B cell (primary cell): ENCODE measurements at regions not wholly inside any gene's neighbourhood (a gene's known extent, or its start where the extent isn't known, plus 50 kb on each side); places are given as distances from the start of the nearest gene placed in this dataset.

Experiments used
- CTCF ChIP-seq: fragments of 200-600 bp; IDR thresholded peaks from one replicate; pipeline ENCODE4 v1.8.0; 2022; ENCODE audit warnings: antibody characterized with exemption, mild to moderate bottlenecking
- EZH2 ChIP-seq: IDR thresholded peaks from 2 replicates; pipeline ENCODE4 v1.6.1; 2012; ENCODE audit warnings: borderline replicate concordance, low read depth, mild to moderate bottlenecking, moderate library complexity, low read length; ENCODE audit not compliant: insufficient read depth, poor library complexity, severe bottlenecking

- TF ChIP-seq CTCF (no peak), EZH2 (no peak)
These were observed 233.8 kb downstream of the TTLL7 start for GRCh38 chr1:83765125-83765524.
